GM19467 (cell line): ENCODE measurements at regions not wholly inside any gene's neighbourhood (a gene's known extent, or its start where the extent isn't known, plus 50 kb on each side); places are given as distances from the start of the nearest gene placed in this dataset.

ENCODE experiments used
- ATAC-seq: cut with Tn5 transposase; IDR thresholded peaks from one replicate; pipeline ENCODE4 v1.9.1; 2021; ENCODE audit warnings: mild to moderate bottlenecking, moderate library complexity; ENCODE audit not compliant: unreplicated experiment

DNA sequence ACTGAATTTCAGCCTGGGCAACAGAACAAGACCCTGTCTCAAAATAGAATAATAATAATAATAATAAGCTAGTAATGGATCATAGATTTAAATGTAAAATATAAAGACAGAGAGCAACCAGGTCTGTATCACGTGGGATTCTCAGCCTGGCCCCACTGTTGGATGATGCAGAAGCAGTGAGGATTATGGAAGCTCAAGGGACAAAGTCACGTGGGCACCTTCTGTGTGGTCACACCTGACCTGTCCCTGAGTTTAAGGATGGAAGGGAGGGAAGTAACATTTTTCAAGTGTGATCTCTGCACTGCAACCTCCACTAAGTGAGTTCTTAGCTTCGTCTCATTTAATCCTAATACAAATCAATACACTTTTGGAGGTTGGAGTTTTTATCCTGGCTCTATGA, 212.5 kb upstream of the IER5L start:
- ATAC-seq, result no peak

DNA sequence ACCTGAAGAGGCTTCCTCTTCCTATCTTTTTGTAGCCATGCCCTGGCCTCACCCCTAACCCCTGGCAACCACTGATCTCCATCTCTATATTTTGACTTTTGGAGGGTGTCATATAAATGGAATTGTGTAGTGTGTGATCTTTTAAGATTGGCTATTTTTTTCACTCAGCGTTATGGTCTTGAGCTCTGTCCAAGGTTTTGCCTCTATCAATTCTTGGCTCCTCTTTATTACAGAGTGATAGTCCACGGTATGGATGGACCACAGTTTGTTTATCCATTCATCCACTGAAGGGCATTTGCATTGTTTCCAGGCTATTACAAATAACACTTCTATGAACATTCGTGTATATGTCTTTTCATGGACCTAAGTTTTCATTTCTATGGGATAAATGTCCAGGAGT, 209.8 kb upstream of the IER5L start:
- ATAC-seq, result no peak

DNA sequence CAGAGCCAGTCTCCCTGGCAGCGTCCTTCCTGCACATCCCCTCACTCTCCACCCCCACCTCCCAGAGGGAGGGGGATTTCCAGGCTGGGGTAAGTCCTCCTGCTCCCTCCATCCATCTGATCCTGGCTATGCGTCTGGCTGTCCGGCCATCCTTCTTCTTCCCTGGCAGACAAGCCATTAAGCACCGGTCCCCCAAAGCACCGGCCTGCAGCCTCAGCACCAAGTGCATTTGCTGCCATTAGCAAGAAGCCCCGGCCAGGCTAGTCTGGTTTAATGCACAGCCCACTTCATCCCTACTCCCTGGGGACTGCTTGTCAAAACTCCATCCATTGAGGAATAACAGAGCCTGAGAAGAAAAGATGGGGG, 208.7 kb upstream of the IER5L start:
- ATAC-seq, result no peak

DNA sequence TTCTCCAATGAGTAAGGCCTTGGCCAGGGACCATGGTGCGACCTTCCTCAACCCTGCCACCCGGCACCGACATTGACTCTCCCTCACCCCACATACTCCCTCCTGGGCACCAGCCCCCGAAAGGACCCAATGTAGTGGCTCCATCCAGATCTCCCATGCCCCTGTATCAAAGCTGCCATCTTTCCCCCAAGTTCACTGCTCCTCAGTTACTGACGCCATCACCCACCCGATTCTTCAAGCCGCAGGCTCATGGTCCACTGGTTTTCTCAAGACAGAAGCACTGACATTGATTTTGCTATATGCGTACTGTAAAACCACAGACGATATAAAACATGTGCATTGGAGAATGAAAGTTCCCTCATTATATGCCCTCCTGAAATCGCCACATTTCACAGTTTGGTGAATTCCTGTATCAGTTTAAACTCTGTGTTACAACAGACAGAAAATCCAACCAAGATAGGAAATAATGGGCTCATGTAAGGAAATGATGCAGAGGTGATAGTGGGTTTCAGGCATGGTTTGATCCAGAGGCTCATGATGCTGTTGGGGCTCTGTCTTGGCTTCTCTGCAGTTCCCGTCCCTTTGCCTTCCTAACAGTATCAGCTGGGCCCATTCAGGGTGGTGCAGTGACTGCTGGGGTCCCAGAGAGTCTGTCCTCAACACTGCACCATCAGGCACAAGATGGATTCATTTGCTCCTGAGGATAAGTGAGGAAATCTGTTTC, 207.3 kb upstream of the IER5L start:
- no peak for ATAC-seq

DNA sequence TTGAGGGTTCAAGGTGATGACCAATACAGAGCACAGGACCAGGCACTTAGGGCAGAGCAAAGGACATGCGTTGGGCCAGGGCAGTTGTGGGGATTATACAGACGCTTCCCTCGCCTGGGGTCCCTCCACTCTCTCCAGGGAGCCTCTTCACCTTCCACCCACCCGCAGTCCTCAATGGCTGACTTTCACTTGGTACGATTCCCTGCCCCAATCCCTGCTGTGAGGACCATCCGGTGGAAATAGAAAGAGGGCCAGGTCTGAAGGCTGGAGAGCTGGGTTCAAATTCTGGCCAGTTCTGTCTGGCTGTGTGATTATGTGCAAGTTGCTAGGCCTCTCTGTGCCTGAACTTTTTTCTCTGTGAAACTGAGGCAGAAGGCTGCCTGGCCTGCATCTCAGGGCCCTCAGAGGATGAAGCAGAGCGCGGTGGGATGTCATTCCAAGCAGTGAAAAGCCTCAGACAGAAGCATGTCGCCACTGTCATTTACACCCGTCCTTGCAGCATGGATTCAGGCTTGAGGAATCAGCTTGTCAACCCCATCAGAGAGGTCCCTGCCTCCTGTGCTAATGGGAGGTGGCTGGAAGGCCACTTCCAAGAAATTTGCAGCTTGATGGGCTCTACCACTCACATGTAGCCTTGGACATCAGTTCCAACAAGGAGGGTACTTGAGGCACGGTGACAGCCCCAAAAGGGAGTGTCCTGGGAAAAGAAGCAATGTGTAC, 206.6 kb upstream of the IER5L start:
- no peak for ATAC-seq

DNA sequence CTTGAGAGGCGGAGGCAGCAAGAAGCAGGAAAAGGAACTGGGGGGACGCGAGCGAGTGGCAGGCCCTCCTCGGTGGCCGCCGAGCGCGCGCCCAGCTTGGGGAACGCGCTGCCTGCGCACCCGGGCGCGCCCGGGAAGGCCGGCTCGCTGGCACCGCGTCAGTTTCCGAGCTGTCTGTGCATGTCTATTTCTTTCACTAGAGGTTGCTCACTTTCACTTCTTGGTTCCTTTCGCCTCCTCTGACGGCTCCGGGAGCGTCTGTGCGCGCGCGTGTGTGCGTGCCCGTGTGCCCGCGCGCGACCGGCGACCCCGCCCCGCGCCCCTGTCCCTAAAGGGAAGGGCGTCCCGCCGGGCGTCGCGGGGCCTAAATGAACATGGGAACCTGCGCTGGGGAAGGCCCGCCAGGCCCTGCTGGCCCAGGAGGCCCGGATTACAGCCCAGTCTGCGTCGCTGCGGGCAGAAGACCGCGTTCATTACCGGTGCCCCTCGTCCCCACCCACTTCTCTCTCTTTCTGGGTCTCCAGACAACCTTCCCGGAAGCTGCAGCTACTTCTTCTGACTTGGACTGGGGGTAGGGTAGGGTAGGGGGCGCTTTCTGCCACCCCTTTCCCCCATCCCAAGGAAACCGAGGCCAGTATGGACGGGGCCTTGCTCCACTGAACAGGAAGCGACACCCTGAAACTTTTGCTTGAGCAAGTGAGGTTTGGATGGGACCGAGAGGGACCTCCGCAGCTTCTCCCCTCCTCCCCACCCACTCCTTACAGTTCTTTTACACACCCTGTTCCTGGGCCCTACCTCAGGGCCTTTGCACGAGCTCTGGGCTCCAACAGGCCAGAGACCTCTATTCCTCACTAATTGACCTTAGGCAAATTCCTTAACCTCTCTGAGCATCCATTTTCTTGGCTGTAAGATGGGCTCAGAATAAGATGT, 205.8 kb upstream of the IER5L start:
- ATAC-seq, result no peak

DNA sequence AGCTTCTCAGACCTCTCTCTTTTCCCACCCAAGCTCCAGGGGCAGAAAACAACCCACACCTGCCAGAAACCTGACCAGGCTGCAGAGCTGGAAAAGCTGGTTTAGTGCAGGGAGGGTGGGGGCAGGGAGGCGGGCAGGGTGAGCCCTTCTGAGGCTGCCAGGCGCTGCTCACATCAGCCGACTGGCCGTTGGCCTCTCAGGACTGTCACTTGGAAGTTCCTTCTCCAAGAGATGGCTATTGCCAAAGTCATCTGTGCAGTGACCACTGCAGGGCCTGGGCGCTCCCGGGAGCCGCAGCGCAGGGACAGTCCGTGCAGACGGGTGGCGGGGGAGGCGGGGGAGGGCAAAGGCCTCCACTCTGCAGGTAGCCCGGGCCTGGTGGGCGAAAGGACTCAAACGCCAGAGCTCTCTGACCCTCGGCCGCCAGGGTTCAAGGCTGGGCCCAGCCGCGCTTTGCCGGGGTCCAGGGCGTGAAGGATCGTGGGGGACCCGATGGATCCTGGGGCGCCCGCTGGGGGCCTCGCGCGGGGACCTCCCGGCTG, 205.0 kb upstream of the IER5L start:
- ATAC-seq, result no peak

DNA sequence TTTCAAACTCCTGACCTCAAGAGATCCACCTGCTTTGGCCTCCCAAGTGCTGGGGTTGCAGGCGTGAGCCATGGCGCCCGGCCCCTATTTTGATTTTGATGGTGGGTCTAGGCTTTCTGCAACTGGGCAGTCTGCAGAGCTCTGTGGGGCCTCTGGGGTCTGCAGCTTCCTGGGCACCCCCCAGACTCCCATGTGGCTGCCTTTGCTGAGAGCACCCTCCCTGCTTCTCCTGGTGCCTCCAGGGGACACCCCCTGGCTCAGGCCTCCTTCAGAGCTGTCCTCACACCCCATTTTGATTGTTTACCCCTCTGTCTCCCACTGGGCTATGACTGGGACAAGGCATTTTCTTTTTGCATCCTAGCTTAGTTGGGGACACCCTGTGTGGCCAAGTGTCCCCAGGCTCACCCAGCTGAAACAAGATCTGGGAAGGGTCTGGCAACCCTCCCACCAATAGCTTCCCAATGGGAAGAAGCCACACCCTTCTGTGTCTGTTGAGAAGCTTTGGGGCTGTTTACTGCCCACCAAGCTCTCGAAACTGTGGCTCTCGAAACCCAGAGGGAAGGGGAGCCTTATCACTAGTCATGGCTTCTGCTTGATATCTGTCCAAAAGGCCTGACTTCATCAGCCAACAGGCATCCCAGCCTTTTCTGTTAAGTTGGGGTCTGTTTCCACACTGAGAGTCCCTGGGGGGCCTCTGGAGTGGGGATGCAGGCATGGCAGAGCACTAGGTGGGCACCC, 204.4 kb upstream of the IER5L start:
- ATAC-seq, result no peak

DNA sequence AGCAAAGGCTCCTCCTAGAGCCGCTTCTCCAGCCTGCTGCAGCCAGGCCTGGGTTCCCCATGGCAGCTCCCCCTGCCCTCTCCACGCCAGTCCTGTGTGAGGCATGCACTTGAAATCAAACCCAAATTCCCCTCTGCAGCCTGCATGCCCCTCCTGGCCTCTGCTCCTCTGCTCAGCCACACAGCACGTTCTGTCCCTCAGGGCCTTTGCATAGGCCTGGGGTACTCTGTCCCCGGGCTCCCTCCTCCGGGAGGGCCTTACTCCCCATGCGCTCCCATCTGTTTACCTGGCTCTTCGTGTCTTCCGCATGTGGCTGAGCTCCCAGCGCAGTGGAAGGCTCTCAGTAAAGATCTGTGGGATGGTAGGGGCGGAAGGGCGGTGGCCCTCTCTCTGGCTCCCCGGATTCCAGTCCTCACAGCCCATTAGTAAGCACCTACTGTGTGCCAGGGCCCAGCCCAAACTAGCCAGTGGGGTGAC, 203.5 kb upstream of the IER5L start:
- ATAC-seq, result no peak

DNA sequence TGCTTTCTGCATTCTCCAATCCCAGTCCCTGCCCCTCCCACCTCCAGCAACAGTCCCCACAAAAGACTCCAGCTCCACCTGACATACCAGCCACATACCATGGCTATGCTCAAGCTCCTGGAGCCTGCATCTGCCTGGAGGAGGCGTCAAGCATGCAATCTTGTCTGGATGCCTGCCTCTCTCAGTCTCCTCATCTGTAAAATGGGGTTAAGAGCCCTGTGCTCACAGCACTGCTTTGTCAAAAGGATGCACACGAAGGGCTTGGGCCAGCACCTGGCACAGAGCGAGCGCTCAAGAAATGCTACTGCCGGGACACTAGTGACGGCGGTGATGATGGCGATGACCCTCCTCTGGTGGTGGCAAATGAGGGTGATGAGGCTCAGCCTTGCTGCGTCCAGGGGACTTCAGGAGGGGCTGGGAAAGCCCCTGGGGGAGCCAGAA, 202.9 kb upstream of the IER5L start:
- ATAC-seq, result no peak

DNA sequence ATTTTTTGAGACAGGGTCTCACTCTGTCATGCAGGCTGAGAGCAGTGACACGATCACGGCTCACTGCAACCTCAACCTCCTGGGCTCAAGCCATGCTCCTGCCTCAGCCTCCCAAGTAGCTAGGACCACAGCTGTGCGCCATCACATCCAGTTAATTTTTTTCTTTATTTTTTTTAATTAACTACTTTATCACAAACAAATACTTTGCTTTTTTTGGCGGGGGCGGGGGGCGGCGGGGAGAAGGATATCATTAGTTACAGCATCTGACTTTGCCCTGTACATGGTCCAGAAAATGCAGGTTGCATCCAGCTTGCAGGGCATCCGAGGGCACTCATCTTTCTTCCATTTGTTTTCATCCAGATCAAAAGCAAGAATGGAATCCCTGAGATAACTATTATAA, 201.8 kb upstream of the IER5L start:
- ATAC-seq, result no peak

DNA sequence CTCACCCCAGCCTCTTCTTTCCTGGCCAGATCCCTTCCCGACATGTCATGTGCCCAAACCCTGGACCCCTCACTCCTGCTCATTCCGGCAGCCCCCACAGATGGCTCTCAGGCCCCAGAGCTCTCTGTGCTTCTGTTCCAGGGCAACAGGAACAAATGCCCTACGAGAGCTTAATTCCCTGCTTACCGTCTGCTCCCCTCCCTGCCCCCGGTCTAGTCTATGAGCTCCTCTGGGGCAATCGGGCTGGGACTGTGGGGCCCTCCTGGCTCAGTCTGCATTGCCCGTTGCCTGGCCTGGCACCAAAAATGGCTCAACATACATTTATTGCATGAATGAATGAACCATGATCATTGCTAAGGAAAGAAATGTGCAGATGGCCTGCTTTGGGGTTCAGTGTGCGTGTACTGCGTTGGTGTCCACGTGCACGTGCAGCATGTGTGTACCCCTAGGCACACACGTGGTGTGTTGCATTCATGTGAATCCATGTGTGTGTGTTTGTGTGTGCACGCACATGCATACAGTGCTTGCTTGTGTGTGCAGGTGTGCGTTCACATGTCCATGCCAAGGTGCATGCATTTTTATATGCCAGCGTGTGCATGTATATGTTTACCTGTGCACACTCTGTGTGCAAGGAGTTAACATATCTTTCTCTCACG, 201.2 kb upstream of the IER5L start:
- ATAC-seq, result no peak

DNA sequence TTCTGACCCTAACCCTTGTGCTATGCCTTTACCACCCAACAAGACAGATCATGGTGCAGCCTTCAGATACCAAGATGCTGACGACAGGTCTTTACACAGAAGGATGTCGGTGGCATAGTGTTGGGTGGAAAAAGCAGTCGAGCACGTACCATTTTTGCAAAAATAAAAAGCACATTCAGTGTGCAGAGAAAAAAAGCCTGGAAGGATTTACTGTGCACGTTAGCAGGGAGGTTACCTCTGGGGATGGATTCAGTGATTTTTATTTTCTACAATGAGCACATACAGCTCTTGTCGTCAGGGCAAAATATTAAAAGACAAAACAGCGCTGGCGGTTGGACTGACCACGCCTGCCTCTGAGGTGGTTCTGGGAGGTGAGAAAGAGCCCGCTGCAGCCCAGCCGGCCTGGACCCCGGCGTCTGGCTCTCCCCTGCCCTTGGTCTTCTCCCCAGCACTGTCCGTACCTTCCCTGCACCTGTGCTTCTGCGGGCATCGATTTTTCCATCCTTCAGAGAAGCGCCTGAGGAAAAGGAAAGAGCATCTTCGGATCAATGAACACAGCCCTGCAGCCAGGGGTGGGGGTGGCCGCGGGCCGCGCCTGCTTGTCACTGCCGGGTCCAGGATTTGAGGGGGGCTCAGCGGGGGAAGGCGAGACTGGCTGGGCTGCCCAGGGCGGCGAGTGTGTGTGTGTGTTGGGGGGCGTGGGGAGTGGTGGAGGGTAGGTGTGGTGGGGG, 200.0 kb upstream of the IER5L start:
- ATAC-seq, result no peak

DNA sequence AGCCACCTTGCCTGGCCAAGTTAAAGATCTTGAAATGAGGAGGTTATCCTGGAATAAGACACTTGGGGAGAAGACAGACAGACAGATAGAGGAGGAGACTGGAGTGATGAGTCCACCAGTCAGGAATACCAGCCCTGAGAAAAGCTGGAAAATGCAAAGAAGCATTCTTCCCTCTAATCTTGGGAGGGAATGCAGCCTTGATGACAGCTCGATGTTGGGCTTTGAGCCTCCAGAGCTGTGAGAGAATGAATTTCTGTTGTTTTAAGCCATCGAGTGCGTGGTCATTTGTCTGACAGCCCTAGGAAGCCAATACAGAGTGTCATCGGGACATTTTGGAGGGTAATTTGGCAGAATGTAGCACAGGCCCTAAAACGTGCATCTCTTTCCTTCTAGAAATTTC, 199.1 kb upstream of the IER5L start:
- ATAC-seq, result no peak

DNA sequence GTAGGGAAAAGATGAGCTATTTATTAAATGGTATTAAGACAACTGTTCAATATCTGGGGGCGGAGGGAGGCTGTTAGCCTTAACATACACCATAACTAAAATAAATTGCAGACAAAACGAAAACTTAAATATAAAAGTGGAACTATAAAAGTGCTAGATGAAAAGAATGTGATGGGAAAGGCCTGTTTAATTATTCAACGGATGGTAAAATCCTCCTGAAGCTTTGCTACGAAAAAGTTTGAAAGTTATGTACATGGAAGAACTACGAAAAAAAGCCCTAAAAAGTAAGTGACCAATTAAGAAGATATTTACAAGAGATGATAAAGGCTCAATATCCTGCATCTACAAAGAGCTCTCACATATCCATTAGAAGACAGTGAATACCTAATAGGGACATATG, 197.8 kb upstream of the IER5L start:
- no peak for ATAC-seq

DNA sequence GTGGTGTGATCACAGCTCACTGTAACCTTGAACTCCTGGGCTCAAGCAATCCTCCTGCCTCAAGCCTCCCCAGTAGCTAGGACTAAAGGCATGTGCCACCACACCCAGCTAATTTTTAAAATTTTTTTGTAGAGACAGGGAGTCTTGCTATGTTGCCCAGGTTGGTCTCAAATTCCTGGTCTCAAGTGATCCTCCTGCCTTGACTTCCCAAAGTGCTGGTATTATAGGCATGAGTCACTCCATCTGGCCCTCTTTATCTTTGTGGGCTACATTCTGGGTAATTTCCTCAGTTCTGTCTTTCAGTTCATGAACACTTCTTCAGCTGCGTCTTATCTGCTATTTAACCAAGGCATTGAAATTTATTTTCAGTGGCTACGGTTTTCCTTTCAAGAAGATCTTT, 196.6 kb upstream of the IER5L start:
- no peak for ATAC-seq

DNA sequence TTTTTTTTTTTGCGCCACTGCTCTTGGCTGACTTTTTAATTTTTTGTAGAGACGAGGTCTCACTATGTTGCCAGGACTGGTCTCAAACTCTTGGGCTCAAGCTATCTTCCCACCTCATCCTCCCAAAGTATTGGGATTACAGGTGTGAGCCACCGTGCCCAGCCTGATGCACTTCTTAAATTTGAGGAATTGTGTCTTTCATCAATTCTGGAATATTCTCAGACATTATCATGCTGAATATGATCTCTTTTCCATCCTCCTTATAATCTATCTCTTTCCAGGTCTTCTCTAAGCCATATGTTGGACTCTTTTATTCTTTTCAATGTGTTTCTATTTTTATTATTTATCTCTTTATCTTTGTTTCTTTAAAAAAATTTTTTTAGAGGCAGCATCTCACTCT, 196.2 kb upstream of the IER5L start:
- ATAC-seq, result no peak

DNA sequence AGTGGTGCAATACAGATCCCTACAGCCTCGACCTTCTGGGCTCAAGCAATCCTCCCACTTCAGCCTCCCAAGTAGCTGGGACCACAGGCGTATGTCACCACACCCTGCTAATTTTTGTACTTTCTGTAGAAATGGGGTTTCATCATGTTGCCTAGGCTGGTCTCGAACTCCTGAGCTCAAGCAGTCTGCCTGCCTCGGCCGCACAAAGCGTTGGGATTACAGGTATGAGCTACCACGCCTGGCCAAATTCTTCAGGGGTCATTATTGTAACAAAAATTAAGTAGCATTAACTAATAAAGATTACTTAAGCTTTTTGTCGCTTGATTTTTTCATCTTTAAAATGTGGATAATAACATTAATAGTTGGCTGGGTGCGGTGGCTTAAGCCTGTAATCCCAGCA, 195.3 kb upstream of the IER5L start:
- no peak for ATAC-seq

DNA sequence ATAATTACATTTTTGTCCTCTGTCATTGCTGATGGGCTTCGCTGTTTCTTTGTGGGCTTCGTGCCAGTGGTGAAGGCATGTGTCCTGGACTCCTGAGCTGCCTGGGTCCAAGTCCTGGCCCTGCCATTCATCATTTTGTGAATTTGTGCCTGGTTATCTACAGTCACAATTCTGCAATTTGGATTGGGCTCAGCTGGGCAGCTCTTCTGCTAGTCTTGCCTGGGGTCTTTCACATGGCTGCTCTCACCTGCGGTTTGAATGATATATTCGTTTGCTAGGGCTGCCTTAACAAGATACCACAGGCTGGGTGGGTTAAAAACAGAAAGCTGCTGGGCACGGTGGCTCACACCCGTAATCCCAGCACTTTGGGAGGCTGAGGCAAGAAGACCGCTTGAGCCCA, 192.7 kb upstream of the IER5L start:
- no peak for ATAC-seq
